Pancreas (tissue), 10 donors: ENCODE measurements at regions not wholly inside any gene's neighbourhood (a gene's known extent, or its start where the extent isn't known, plus 50 kb on each side); places are given as distances from the start of the nearest gene placed in this dataset.

Experiments
- ATAC-seq, 4 donors: fragments of 200-7000 bp; cut with Tn5 transposase; one replicate each; pipeline versions ENCODE4 v1.8.0 to v1.9.1; 2020; ENCODE audit warnings: mild to moderate bottlenecking in 4 of 4, moderate library complexity in 4 of 4
- DNase-seq, 6 donors: peaks; one replicate each; pipeline ENCODE4 v3.0.0-alpha.2; 2020
- FAIRE-seq: peaks from 2 replicates; lab custom pipeline; 2012; peaks lifted over from hg19 to GRCh38; lab: Jason Lieb, UNC
- H3K27ac ChIP-seq, 4 donors: fragments of 200-600 bp; sonication (generic); 1 replicate in 3 of 4; 2 replicates in 1 of 4; pipeline versions ENCODE4 v1.5.0 to v1.8.0; 2020
- H3K27me3 ChIP-seq, 4 donors: fragments of 200-600 bp; one replicate each; pipeline ENCODE4 v1.8.0; 2021
- H3K36me3 ChIP-seq, 3 donors: fragments of 200-600 bp; sonication (generic) in 1 of 3; one replicate each; pipeline versions ENCODE4 v1.5.0 to v1.8.0; 2020 to 2021
- H3K4me1 ChIP-seq, 3 donors: fragments of 200-600 bp; one replicate each; pipeline ENCODE4 v1.8.0; 2021
- H3K4me3 ChIP-seq, 4 donors: fragments of 200-600 bp; sonication (generic) in 2 of 4; one replicate each; pipeline versions ENCODE4 v1.5.0 to v1.8.0; 2020 to 2021
- H3K9me3 ChIP-seq, 4 donors: fragments of 200-600 bp; one replicate each; pipeline ENCODE4 v1.8.0; 2021
- WGBS, 2 donors: extraction: QIAGEN DNeasy Blood & Tissue Kit; methylation state at CpG; one replicate each; pipeline ENCODE4 v1.1.7; 2013; 5-methylcytosine and 5-hydroxymethylcytosine counted together
- intact Hi-C, 3 donors: fragments of 100-400 bp; cut with DNase I; formaldehyde crosslinking; loops; one replicate each; pipeline versions ENCODE4 v1.11.1 to v1.14.2; 2022
- TF ChIP-seq, protein P1 (sequence below), 4 donors: fragments of 200-600 bp; sonication (generic) in 3 of 4; IDR thresholded peaks; one replicate each; pipeline versions ENCODE4 v1.5.0 to v1.8.0; 2021; ENCODE audit warnings: antibody characterized with exemption in 4 of 4
- donor health status: healthy with polysubstance abuse.
- donor health status: DM: no; HTN: no; CAD: no; lungs with moderate emphysema.
- donor health status: DM: no; HTN: no; CAD: no.
- donor health status: control.
- donor health status: control.
- donor health status: Bipolar disorder and iron deficiency.
- donor health status: DM: yes; HTN: yes; CAD: no.
- donor health status: DM: no; HTN: no; CAD: no.
- donor health status: DM: no; HTN: no; CAD: no.
- donor health status: DM: yes; HTN: yes; CAD: no.

DNA sequence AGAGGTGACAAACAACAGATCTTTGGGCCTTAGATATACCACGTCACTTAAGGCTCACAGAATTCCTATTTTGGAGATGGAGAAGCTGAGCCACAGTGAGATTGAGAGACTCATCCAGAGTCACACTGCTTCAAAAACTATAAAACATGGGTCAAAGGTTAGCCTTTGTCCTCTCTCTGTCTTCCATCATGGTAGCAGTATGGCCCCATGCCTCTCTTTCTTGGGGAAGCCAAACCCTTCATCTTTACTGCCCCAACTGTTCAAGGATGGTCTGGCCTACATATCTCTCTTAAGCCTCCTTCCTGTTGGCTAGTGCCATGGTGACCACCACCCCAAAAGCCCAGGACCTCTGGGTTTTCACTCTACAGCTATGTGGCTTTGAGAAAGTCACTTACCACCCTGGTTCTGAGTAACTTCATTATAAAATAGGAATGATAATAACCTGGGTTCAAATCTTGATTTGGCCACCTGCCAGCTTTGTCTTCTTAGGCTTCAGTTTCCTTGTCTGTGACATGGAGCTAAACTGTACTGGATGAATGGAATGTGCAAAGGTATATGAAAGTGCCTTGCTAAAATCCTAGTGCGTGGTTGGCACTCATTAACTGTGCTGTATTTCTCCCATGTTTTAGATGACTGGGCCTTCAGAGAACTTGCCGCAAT, 85.9 kb upstream of the JUN start:
- WGBS, 2 donors = 77 to 79% methylated on average over 3 of the region's 3 CpGs

DNA sequence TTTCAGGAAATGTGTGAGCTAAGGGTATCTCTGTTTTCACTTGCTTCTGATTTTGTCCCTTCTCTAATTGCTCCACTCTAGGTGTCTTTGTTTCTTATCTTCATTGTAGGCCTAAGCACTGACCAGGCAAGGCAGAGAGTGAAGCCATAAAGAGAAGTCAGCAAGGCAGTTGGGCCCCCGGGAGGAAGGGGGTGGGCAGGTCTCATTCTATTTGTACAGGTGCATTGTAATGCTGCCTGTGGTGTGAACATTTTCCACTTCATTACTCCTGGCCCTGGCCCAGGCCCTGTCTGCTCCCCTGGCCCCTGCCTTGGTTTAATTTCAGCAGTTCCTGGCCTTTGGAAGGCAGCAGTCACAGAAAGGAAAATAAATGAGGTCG, 86.4 kb upstream of the JUN start:
- intact Hi-C loops = no loop called here
- Histone ChIP-seq H3K27me3 (no peaks in the 10 kb centered on the region), H3K9me3 (no peaks in the 10 kb centered on the region), H3K36me3 (no peaks in the 10 kb centered on the region), H3K4me1 (peaks cover 14 to 28% (median 25%) of the 10 kb centered on the region in 3 donors), H3K4me3 (no peak overlapping the region), H3K27ac (peak overlapping the region in 2 of 4 donors; percentile 39 to 42)
- FAIRE-seq (no peak), DNase-seq (peak in 4 of 6 donors; percentile 27 to 82 (median 48)), ATAC-seq (peak; percentile 39 to 69 (median 58))
- TF ChIP-seq, protein P1, sequence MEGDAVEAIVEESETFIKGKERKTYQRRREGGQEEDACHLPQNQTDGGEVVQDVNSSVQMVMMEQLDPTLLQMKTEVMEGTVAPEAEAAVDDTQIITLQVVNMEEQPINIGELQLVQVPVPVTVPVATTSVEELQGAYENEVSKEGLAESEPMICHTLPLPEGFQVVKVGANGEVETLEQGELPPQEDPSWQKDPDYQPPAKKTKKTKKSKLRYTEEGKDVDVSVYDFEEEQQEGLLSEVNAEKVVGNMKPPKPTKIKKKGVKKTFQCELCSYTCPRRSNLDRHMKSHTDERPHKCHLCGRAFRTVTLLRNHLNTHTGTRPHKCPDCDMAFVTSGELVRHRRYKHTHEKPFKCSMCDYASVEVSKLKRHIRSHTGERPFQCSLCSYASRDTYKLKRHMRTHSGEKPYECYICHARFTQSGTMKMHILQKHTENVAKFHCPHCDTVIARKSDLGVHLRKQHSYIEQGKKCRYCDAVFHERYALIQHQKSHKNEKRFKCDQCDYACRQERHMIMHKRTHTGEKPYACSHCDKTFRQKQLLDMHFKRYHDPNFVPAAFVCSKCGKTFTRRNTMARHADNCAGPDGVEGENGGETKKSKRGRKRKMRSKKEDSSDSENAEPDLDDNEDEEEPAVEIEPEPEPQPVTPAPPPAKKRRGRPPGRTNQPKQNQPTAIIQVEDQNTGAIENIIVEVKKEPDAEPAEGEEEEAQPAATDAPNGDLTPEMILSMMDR (IDR thresholded peaks at IDR 0.05) = no peak
- 19 to 23% methylated on average over 2 of the region's 2 CpGs for WGBS, 2 donors

More for the DNA sequence above, 85.9 kb upstream of the JUN start:
- Histone ChIP-seq H3K4me3 (no peak overlapping the region), H3K27ac (peak overlapping the region in 2 of 4 donors; percentile 39 to 42), H3K4me1 (peaks cover 12 to 23% (median 20%) of the 10 kb centered on the region in 3 donors), H3K36me3 (no peaks in the 10 kb centered on the region), H3K27me3 (no peaks in the 10 kb centered on the region), H3K9me3 (no peaks in the 10 kb centered on the region)
- no peak for FAIRE-seq
- TF ChIP-seq, protein P1 (IDR thresholded peaks at IDR 0.05) = no peak
- DNase-seq = no peak
- intact Hi-C loops = no loop called here
- no peak for ATAC-seq

DNA sequence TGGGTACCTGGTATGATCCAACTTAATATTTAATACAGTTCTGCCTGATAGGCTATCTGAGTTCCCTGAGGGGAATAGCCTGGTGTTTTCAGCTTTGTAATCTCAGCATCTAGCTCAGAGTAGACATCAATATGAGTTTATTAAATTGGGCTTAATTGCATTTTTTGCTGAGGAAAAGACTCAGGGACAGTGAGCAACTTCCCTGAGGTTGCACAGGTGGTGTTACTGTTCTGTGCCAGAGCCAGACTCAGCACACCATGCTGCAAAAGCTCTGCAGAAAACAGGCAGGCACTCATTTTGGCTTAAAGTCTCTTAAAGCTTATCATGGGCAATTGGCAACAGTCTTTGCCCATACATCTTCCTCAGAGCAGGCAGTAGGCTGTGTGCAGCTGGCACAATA, 90.5 kb upstream of the JUN start:
- TF ChIP-seq, protein P1 (IDR thresholded peaks at IDR 0.05) = no peak
- ATAC-seq (peak; percentile 35 to 49 (median 36)), FAIRE-seq (no peak), DNase-seq (peak in 1 of 6 donors; percentile 18)
- no peak overlapping the region for H3K4me3 ChIP-seq
- peaks cover 18 to 40% (median 31%) of the 10 kb centered on the region in 3 donors for H3K4me1 ChIP-seq
- H3K27me3 ChIP-seq = no peaks in the 10 kb centered on the region
- intact Hi-C loops = no loop called here
- peak overlapping the region; percentile 47 to 90 (median 77) for H3K27ac ChIP-seq
- no peaks in the 10 kb centered on the region for H3K9me3 ChIP-seq
- no peaks in the 10 kb centered on the region for H3K36me3 ChIP-seq

DNA sequence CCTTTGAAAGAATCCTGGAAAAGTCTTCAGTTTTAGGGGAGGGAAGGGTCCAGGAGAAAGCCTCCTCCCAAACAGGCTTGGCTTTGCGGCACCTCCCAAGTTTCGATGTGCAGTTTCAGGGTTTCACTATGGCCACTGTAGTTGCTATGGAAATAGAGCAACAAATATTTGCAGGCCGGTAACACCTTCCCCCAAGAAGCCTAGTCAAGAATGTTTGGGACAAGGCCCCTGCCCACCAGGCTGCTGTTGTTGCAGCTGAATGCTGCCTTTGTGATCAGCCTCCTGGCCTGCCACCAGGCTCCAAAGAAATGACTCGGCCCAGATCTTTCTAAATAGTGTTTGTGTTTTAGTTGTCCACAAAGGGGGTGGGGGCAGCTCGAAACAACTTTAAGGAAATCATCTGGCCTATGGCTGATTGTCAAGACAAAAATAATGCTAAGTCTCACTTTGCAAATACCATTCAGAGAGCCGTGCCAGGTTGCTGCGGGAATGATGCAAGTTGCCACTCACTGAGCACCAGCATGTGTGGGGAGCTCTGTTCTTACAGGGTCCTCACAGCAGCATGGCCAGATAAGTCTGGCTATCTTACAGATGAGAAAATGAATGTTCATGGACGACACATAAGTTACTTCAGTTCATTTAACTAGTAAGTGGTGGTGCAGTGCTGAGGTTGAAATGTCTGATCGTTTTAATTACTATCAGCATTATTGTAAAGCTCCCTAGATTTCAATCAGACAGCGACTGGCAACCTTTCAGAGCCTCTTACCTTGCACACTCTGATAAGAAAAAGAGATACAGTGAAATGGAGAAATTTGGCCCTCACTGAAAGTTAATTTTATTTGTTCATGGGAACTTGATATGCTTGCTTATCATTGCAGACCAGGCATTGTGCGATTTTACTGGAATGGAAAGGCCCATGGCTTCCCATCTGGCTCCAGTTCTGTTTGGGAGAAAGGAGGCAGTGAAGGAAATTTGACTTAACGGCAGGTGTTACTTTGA, 91.2 kb upstream of the JUN start:
- H3K36me3 ChIP-seq = no peaks in the 10 kb centered on the region
- ATAC-seq (peak; percentile 72 to 88 (median 78)), FAIRE-seq (no peak), DNase-seq (peak in 5 of 6 donors; percentile 54 to 77 (median 67))
- H3K4me1 ChIP-seq = peaks cover 18 to 37% (median 31%) of the 10 kb centered on the region in 3 donors
- H3K4me3 ChIP-seq = peak overlapping the region in 1 of 4 donors; percentile 4
- no peaks in the 10 kb centered on the region for H3K9me3 ChIP-seq
- peak overlapping the region; percentile 47 to 90 (median 77) for H3K27ac ChIP-seq
- 12 to 13% methylated on average over 12 of the region's 12 CpGs for WGBS, 2 donors
- intact Hi-C loops = no loop called here
- TF ChIP-seq, protein P1 (IDR thresholded peaks at IDR 0.05) = no peak
- H3K27me3 ChIP-seq = no peaks in the 10 kb centered on the region
